Uterus (tissue), 2 donors: ENCODE measurements at regions not wholly inside any gene's neighbourhood (a gene's known extent, or its start where the extent isn't known, plus 50 kb on each side); places are given as distances from the start of the nearest gene placed in this dataset.

Source experiments
- CTCF ChIP-seq, 4 experiments: fragments of 200-600 bp in 2 of 4; fragments of 450-650 bp in 2 of 4; sonication (generic) in 2 of 4; IDR thresholded peaks; one replicate each; pipeline ENCODE4 v1.5.1; 2016 to 2019; ENCODE audit warnings: antibody characterized with exemption in 4 of 4, mild to moderate bottlenecking in 2 of 4, moderate library complexity in 1 of 4
- POLR2A ChIP-seq, 2 donors: fragments of 450-650 bp; IDR thresholded peaks; one replicate each; pipeline ENCODE4 v1.6.1; 2016; ENCODE audit warnings: antibody characterized with exemption in 2 of 2, mild to moderate bottlenecking in 1 of 2, moderate library complexity in 1 of 2

GRCh38 chr17:34176440-34176839 lies 78.6 kb upstream of the CCL2 start:
- TF ChIP-seq POLR2A (IDR thresholded peaks at IDR 0.05) (no peak), CTCF (IDR thresholded peaks at IDR 0.05) (no peak)
